Type B pancreatic cell (in vitro differentiated cells): ENCODE measurements at regions not wholly inside any gene's neighbourhood (a gene's known extent, or its start where the extent isn't known, plus 50 kb on each side); places are given as distances from the start of the nearest gene placed in this dataset.
A peak's percentile ranks its signal among the peaks of the same experiment; 100 is the strongest.

Experiments used
- DNase-seq: peaks from one replicate; pipeline ENCODE4 v3.0.0; 2021; ENCODE audit warnings: mixed read lengths; ENCODE audit not compliant: unreplicated experiment; ENCODE audit errors: extremely low spot score
- H3K27ac Mint-ChIP-seq: 2 replicates; pipeline ENCODE4 v1.8.0; 2021; ENCODE audit warnings: mild to moderate bottlenecking, mixed read lengths
- H3K27me3 Mint-ChIP-seq: 2 replicates; pipeline ENCODE4 v1.8.0; 2021; ENCODE audit warnings: mixed read lengths
- H3K36me3 Mint-ChIP-seq: 2 replicates; pipeline ENCODE4 v1.8.0; 2021; ENCODE audit warnings: mixed read lengths
- H3K4me1 Mint-ChIP-seq: one replicate; pipeline ENCODE4 v1.8.0; 2021; ENCODE audit warnings: mixed read lengths; ENCODE audit not compliant: unreplicated experiment
- H3K4me3 Mint-ChIP-seq: 2 replicates; pipeline ENCODE4 v1.8.0; 2021; ENCODE audit warnings: mild to moderate bottlenecking, mixed read lengths
- H3K9me3 Mint-ChIP-seq: 2 replicates; pipeline ENCODE4 v1.8.0; 2021; ENCODE audit warnings: mixed read lengths
- TF ChIP-seq, protein P1 (sequence below): fragments of 200-600 bp; sonication (generic); conservative IDR thresholded peaks from 2 replicates; pipeline ENCODE4 v1.5.0; 2021; ENCODE audit warnings: antibody characterized with exemption, mild to moderate bottlenecking

DNA sequence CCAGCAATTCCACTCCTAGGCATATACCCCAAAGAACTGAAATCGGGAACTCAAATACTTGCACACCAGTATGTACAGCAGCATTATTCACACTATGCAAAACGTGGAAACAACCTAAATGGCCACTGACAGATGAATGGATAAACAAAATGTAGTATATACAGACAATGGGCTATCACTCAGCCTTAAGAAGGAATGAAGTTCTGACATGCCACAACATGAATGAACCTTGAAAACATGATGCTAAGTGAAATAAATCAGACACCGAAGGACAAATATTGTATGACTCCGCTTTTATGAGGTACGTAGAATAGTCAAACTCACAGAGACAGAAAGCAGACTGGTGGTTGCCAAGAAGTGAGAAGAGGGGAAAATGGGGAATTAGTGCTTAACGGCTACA, 59.1 kb upstream of the CCN6 start:
- Mint-ChIP-seq H3K27me3 (no peaks in the 10 kb centered on the region), H3K4me3 (peak overlapping the region; percentile 35), H3K9me3 (no peaks in the 10 kb centered on the region), H3K36me3 (no peaks in the 10 kb centered on the region), H3K4me1 (peaks cover 19% of the 10 kb centered on the region), H3K27ac (peak overlapping the region; percentile 3)
- TF ChIP-seq, protein P1, sequence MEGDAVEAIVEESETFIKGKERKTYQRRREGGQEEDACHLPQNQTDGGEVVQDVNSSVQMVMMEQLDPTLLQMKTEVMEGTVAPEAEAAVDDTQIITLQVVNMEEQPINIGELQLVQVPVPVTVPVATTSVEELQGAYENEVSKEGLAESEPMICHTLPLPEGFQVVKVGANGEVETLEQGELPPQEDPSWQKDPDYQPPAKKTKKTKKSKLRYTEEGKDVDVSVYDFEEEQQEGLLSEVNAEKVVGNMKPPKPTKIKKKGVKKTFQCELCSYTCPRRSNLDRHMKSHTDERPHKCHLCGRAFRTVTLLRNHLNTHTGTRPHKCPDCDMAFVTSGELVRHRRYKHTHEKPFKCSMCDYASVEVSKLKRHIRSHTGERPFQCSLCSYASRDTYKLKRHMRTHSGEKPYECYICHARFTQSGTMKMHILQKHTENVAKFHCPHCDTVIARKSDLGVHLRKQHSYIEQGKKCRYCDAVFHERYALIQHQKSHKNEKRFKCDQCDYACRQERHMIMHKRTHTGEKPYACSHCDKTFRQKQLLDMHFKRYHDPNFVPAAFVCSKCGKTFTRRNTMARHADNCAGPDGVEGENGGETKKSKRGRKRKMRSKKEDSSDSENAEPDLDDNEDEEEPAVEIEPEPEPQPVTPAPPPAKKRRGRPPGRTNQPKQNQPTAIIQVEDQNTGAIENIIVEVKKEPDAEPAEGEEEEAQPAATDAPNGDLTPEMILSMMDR = no peak
- DNase-seq = no peak

DNA sequence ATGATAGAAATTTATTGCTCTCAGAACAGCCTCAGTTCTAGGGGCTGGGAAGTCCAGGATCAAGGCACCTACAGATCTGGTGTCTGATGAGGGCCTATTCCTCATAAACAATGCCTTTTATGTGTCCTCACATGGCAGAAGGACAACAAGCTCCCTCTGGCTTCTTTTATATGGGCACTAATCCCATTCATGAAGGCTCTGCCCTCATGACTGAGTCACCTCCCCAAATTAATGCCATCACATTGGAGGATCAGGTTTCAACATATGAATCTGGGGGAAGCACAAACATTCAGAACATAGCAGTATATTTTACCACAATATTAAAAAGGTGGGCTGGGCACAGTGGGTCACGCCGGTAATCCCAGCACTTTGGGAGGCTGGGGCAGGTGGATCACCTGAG, 58.5 kb upstream of the CCN6 start:
- no peaks in the 10 kb centered on the region for H3K9me3 Mint-ChIP-seq
- TF ChIP-seq, protein P1 = no peak
- DNase-seq = no peak
- H3K36me3 Mint-ChIP-seq = no peaks in the 10 kb centered on the region
- no peaks in the 10 kb centered on the region for H3K27me3 Mint-ChIP-seq
- no peak overlapping the region for H3K4me3 Mint-ChIP-seq
- H3K27ac Mint-ChIP-seq = no peak overlapping the region
- peaks cover 17% of the 10 kb centered on the region for H3K4me1 Mint-ChIP-seq

DNA sequence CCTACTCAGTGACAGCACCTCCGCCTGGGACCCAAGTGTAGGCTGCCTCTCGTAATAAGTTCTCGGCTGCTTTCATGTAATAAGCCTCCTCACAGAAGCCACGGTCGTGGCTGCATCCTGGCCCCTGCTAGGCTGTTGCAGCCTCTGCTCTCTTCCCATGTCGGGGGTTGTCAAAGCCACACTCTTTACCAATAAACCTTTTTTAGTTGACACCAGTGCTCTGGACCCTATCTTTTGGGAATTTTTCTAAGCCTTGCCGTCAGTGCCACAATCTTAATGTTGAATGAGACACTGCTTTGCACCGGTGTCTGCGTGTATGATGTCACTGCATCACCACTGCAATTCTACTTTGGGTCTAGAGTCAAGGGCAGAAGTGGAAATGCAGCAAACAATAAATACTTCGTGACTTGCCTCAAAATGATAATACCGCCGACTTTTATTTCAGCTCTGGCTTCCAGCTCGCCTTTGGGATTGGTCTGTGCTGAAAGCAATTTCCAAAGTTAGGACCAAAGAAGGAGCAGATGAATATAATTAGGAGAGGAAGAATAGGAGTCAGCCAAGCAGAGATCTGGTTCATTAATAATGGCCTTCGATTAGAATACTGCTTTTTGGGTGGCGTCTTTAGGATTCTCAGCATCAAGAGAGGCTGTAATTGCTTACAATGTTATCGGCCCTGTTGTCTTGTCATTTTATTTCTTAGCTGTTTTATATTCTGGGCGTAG, 57.6 kb upstream of the CCN6 start:
- Mint-ChIP-seq H3K9me3 (no peaks in the 10 kb centered on the region), H3K4me1 (peaks cover 17% of the 10 kb centered on the region), H3K36me3 (no peaks in the 10 kb centered on the region), H3K27ac (peak overlapping the region; percentile 42), H3K27me3 (no peaks in the 10 kb centered on the region), H3K4me3 (no peak overlapping the region)
- TF ChIP-seq, protein P1 = no peak
- no peak for DNase-seq

DNA sequence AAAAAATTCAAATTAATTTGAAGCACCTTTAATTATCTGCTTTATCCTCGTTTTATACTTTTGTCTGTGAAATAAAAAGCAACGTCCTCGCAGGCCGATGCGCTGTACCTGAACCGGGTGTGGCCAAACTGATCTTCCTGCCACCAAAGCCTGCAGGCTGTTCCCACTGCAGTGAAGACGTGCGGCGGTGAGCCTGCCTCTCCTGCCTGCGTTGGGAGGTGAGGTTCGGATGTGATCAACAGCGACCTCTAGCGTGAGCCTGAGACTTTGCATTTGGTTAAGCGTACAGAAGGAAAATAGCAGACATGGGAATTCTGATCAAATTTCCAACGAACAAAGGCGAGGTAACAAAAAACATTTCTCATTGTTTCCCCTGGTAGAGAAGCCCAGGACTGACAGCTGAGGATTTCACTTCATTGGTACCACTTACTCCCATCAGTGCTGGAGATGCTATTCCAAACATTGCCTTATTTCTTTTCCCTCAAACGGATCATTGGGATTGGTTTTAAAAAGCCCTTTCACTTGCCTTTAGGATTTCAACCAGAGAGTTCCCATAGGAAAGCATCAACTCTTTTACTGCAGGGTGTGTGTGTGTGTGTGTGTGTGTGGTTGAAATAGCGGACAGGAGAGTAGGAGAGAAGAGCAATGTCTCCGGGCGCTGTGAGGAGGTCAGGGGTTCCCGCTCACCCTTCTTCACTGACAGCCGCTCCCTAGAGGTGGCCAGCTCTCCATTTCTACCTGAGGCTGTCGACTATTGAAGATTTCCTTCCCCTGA, 56.6 kb upstream of the CCN6 start:
- peak overlapping the region; percentile 51 for H3K4me3 Mint-ChIP-seq
- H3K27me3 Mint-ChIP-seq = no peaks in the 10 kb centered on the region
- H3K4me1 Mint-ChIP-seq = peaks cover 17% of the 10 kb centered on the region
- DNase-seq = peak; percentile 84
- H3K9me3 Mint-ChIP-seq = no peaks in the 10 kb centered on the region
- TF ChIP-seq, protein P1 = peak; percentile 96
- H3K27ac Mint-ChIP-seq = peak overlapping the region; percentile 42
- H3K36me3 Mint-ChIP-seq = no peaks in the 10 kb centered on the region

DNA sequence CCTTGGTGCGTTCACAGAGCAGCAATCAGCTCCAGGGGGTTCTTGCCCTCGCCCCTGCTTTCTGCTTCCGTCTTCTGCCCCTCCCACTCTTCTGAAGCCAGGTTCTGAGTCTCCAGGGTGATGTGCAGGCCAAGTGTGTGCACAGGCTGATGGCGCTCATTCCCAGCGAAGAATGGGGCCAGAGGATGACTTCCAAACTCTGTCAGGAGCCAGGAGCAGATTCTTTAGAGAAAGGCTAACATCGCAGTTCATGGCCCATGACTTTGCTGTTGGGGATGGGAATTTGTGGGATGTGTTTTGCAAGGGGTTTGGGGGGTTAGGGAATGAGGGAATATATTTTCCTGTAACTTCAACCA, 56.1 kb upstream of the CCN6 start:
- TF ChIP-seq, protein P1 = no peak
- Mint-ChIP-seq H3K9me3 (no peaks in the 10 kb centered on the region), H3K4me1 (peaks cover 17% of the 10 kb centered on the region), H3K4me3 (no peak overlapping the region), H3K27ac (no peak overlapping the region), H3K27me3 (no peaks in the 10 kb centered on the region), H3K36me3 (no peaks in the 10 kb centered on the region)
- DNase-seq = no peak
